ENCODE measurements at regions not wholly inside any gene's neighbourhood (a gene's known extent, or its start where the extent isn't known, plus 50 kb on each side); places are given as distances from the start of the nearest gene placed in this dataset.
A peak's percentile ranks its signal among the peaks of the same experiment; 100 is the strongest.

DNA sequence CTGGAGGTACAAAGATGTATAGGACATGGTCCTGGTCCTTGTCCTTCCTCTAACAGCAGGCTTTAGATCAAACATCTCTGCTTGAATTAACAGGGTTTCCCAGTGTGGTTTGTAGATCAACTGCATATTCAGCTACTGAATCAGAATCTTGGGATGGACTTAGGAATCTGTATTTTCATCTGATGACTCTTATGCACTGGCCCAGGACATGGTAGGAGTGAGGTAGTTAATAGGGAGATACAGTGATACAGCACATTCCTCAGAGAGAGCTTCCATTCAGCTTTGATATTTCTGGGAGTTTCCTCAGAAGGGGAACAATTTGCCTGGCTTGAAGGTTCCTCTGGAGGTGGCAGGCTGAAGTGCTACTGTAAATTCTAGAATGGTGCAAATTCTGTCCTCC, 203.1 kb downstream of the LARP7 start:
- no peak overlapping the region for H3K4me3 ChIP-seq (ENCODE audit: low read length)
- TF ChIP-seq, protein P1, sequence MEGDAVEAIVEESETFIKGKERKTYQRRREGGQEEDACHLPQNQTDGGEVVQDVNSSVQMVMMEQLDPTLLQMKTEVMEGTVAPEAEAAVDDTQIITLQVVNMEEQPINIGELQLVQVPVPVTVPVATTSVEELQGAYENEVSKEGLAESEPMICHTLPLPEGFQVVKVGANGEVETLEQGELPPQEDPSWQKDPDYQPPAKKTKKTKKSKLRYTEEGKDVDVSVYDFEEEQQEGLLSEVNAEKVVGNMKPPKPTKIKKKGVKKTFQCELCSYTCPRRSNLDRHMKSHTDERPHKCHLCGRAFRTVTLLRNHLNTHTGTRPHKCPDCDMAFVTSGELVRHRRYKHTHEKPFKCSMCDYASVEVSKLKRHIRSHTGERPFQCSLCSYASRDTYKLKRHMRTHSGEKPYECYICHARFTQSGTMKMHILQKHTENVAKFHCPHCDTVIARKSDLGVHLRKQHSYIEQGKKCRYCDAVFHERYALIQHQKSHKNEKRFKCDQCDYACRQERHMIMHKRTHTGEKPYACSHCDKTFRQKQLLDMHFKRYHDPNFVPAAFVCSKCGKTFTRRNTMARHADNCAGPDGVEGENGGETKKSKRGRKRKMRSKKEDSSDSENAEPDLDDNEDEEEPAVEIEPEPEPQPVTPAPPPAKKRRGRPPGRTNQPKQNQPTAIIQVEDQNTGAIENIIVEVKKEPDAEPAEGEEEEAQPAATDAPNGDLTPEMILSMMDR (IDR thresholded peaks at IDR 0.05; ENCODE audit: insufficient read depth, low read depth, low read length, missing control alignments) = no peak
- peak; percentile 9 for DNase-seq (ENCODE audit: low read depth)

DNA sequence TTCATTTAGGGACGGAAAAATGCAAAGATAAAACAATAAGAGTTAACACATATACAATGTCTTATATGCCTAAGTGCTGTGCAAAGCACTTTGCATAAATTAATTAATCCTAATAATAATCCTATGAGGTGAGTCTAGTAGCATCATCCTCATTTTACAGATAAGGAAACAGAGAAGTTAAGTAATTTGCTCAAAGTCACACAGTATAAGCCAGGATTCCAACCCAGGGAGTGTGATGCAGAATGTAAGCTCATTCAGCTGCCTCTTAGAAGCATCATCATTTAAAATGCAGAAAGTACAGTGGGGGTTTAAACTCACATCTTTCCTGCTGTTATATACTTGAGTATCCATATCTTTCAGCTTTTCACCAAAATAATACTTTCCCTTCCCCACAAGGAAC, 203.7 kb downstream of the LARP7 start:
- H3K4me3 ChIP-seq (ENCODE audit: low read length) = no peak overlapping the region
- no peak for DNase-seq (ENCODE audit: low read depth)
- TF ChIP-seq, protein P1 (IDR thresholded peaks at IDR 0.05; ENCODE audit: insufficient read depth, low read depth, low read length, missing control alignments) = no peak

DNA sequence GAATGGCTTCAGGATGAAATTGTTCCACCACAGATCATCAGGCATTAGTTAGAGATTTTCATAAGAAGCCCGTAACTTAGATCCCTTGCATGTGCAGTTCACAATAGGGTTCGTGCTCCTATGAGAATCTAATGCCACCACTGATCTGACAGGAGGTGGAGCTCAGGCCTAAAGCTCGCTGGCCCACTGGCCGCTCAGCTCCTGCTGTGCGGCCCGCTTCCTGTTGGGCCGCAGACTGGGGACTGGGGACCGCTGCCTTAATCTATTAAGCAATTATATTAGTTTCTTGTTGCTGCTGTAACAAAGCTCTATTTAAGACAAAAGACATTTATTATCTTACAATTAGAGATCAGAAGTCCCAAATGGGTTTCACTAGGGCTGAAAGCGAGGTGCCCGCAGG, 205.6 kb downstream of the LARP7 start:
- TF ChIP-seq, protein P1 (IDR thresholded peaks at IDR 0.05; ENCODE audit: insufficient read depth, low read depth, low read length, missing control alignments) = no peak
- H3K4me3 ChIP-seq (ENCODE audit: low read length) = no peak overlapping the region
- no peak for DNase-seq (ENCODE audit: low read depth)

DNA sequence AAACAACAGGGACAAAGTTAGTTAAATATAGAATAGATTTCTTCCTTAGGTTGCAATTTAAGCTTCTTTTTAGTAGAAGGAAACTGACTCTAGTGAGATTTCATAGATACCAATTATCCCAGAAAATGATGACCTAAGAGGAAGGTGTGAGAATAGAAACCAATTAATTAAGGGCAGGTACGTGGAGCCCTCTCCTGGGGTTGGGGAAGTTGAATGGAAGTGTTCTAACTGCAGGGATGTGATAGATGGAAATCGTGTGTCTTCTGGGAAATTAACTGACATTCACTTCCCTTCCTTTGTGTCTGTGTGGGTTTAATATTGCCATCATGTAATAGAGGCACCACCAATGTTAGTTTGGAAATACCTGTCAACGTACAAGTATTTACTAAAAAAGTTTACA, 204.1 kb upstream of the ANK2 start:
- TF ChIP-seq, protein P1 (IDR thresholded peaks at IDR 0.05; ENCODE audit: insufficient read depth, low read depth, low read length, missing control alignments) = no peak
- no peak for DNase-seq (ENCODE audit: low read depth)
- H3K4me3 ChIP-seq (ENCODE audit: low read length) = no peak overlapping the region

DNA sequence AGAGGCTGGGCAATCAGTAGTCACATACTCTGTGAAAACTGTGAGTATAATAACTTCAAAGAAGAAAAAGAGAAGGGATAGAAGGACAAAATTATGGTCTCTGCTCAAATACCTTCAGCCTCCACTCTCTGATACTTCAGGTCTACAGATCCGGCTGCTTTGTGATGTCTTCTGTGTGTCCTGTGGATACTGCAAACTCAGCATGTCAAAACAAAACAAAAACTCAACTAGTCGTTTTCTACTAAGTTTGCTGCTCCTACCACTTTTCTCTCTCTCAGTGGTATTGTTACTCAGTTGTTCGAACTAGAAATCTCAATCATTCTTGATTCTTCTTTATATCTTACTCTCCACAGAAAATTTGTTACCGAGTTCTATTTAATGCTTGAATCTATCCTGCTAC, 202.4 kb upstream of the ANK2 start:
- TF ChIP-seq, protein P1 (IDR thresholded peaks at IDR 0.05; ENCODE audit: insufficient read depth, low read depth, low read length, missing control alignments) = no peak
- DNase-seq (ENCODE audit: low read depth) = no peak
- no peak overlapping the region for H3K4me3 ChIP-seq (ENCODE audit: low read length)

DNA sequence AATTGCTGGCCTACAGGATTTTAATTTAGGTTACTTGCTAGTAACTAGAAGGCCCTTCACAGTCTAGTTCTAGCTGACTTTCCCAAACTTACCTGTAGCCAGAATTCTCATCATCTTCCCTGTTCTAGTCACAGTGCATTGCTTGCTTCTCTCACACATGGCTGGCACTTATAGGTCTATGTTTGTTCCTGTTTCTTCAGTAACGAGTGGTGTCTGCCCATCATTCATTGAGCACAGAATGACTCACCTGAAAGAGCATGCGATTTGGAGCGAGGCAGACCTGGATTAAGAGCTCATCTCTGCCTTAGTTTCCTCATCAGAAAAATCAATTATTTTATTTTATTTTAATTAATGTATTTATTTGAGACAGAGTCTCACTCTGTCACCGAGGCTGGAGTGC, 201.7 kb upstream of the ANK2 start:
- DNase-seq (ENCODE audit: low read depth) = peak; percentile 74
- H3K4me3 ChIP-seq (ENCODE audit: low read length) = no peak overlapping the region
- TF ChIP-seq, protein P1 (IDR thresholded peaks at IDR 0.05; ENCODE audit: insufficient read depth, low read depth, low read length, missing control alignments) = no peak

DNA sequence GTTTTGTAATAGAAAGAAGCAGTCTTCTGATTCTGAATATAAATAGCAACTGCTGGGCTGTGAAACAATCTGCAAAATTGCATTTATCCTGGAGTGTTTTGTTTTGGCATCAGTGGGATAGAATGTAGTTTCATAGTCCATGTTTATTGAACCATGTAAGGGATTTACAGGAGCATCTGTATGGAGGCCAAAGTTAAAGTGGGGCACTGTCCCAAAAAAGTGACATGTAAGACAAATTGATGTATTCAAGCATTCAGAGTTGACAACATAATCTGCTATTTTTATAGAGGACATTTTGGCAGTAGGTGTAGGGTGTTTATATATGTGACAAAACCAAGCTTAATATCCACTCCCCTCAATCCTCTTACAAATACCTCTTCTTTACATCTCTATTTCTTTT, 200.5 kb upstream of the ANK2 start:
- no peak for DNase-seq (ENCODE audit: low read depth)
- no peak overlapping the region for H3K4me3 ChIP-seq (ENCODE audit: low read length)
- TF ChIP-seq, protein P1 (IDR thresholded peaks at IDR 0.05; ENCODE audit: insufficient read depth, low read depth, low read length, missing control alignments) = no peak
